ENCODE measurements at regions not wholly inside any gene's neighbourhood (a gene's known extent, or its start where the extent isn't known, plus 50 kb on each side); places are given as distances from the start of the nearest gene placed in this dataset.
A peak's percentile ranks its signal among the peaks of the same experiment; 100 is the strongest.

GRCh38 chr11:28657378-28658030, 549.3 kb downstream of the METTL15 start:
- ATAC-seq (no peak), DNase-seq (no peak)
- intact Hi-C loops (cut with micrococcal nuclease), result no loop called here

- DNase-seq (no peak), ATAC-seq (no peak)
- intact Hi-C loops (cut with micrococcal nuclease), result no loop called here
Measured at GRCh38 chr11:28654191-28654590, 546.0 kb downstream of the METTL15 start.

- ATAC-seq, result no peak
- DNase-seq, result no peak
Measured at GRCh38 chr11:28649922-28650321, 541.7 kb downstream of the METTL15 start.

GRCh38 chr11:28636566-28636965, 528.4 kb downstream of the METTL15 start:
- ATAC-seq (no peak), DNase-seq (no peak)
- intact Hi-C loops (cut with micrococcal nuclease), result no loop called here

More at GRCh38 chr11:28649922-28650321, 541.7 kb downstream of the METTL15 start:
- intact Hi-C loops (cut with micrococcal nuclease), result no loop called here

- ATAC-seq (no peak), DNase-seq (no peak)
- intact Hi-C loops (cut with micrococcal nuclease), result no loop called here
Measured at GRCh38 chr11:28636033-28636432, 527.8 kb downstream of the METTL15 start.

- intact Hi-C loops (cut with micrococcal nuclease), result no loop called here
- DNase-seq, result no peak
- ATAC-seq, result no peak
Measured at GRCh38 chr11:28632338-28632737, 524.1 kb downstream of the METTL15 start.

GRCh38 chr11:28631148-28631547, 523.0 kb downstream of the METTL15 start:
- intact Hi-C loops (cut with micrococcal nuclease), result no loop called here
- DNase-seq, result no peak
- ATAC-seq, result no peak

GRCh38 chr11:28629235-28629634, 521.0 kb downstream of the METTL15 start:
- DNase-seq (no peak), ATAC-seq (no peak)
- intact Hi-C loops (cut with micrococcal nuclease), result no loop called here

GRCh38 chr11:28628412-28628811, 520.2 kb downstream of the METTL15 start:
- ATAC-seq, result no peak
- intact Hi-C loops (cut with micrococcal nuclease), result no loop called here
- DNase-seq, result no peak

GRCh38 chr11:28627690-28628255, 519.6 kb downstream of the METTL15 start:
- intact Hi-C loops (cut with micrococcal nuclease), result no loop called here
- DNase-seq (no peak), ATAC-seq (no peak)

GRCh38 chr11:28625532-28625931, 517.3 kb downstream of the METTL15 start:
- intact Hi-C loops (cut with micrococcal nuclease), result no loop called here

GRCh38 chr11:28621753-28622152, 513.6 kb downstream of the METTL15 start:
- DNase-seq, result no peak
- intact Hi-C loops (cut with micrococcal nuclease), result no loop called here
- peak; percentile 58 for ATAC-seq

More at GRCh38 chr11:28625532-28625931, 517.3 kb downstream of the METTL15 start:
- DNase-seq (no peak), ATAC-seq (no peak)

GRCh38 chr11:28619846-28620540, 511.8 kb downstream of the METTL15 start:
- DNase-seq, result no peak
- no peak for ATAC-seq
- intact Hi-C loops (cut with micrococcal nuclease), result no loop called here

GRCh38 chr11:28618416-28618815, 510.2 kb downstream of the METTL15 start:
- no peak for DNase-seq
- intact Hi-C loops (cut with micrococcal nuclease), result no loop called here
- no peak for ATAC-seq

- intact Hi-C loops (cut with micrococcal nuclease), result no loop called here
- no peak for DNase-seq
- ATAC-seq, result no peak
Measured at GRCh38 chr11:28616160-28616965, 508.2 kb downstream of the METTL15 start.

- no peak for ATAC-seq
- intact Hi-C loops (cut with micrococcal nuclease), result no loop called here
- DNase-seq, result no peak
Measured at GRCh38 chr11:28615542-28615941, 507.4 kb downstream of the METTL15 start.

GRCh38 chr11:28606930-28607329, 498.7 kb downstream of the METTL15 start:
- DNase-seq (no peak), ATAC-seq (no peak)
- intact Hi-C loops (cut with micrococcal nuclease), result no loop called here

- ATAC-seq (no peak), DNase-seq (no peak)
- intact Hi-C loops (cut with micrococcal nuclease), result no loop called here
Measured at GRCh38 chr11:28599656-28600055, 491.5 kb downstream of the METTL15 start.

GRCh38 chr11:28598531-28598930, 490.3 kb downstream of the METTL15 start:
- intact Hi-C loops (cut with micrococcal nuclease), result no loop called here
- no peak for ATAC-seq
- no peak for DNase-seq

GRCh38 chr11:28596816-28597215, 488.6 kb downstream of the METTL15 start:
- DNase-seq (no peak), ATAC-seq (no peak)
- intact Hi-C loops (cut with micrococcal nuclease), result no loop called here

All from left ventricle myocardium superior (tissue), 1 donor.